ENCODE measurements at regions not wholly inside any gene's neighbourhood (a gene's known extent, or its start where the extent isn't known, plus 50 kb on each side); places are given as distances from the start of the nearest gene placed in this dataset.

GRCh38 chr17:54789101-54789880 lies 111.4 kb upstream of the TOM1L1 start:
- Histone ChIP-seq H3K4me3 (no peak overlapping the region), H3K27ac (no peak overlapping the region), H3K36me3 (ENCODE audit: insufficient read depth, low read length) (no peaks in the 10 kb centered on the region), H3K9ac (ENCODE audit: insufficient read length) (no peak overlapping the region), H3K9me3 (ENCODE audit: low read depth, low read length) (no peaks in the 10 kb centered on the region)
- no peak for TF ChIP-seq FOXP2 (optimal IDR thresholded peaks at IDR 0.05; ENCODE audit: control extremely low read depth, extremely low read length, insufficient read depth)
- no peak for TF ChIP-seq EZH2 (IDR thresholded peaks at IDR 0.05)
- no peak for TF ChIP-seq POLR2AphosphoS5 (IDR thresholded peaks at IDR 0.05; ENCODE audit: borderline replicate concordance, low read depth, low read length)
- no peak for DNase-seq (ENCODE audit: low read depth, low spot score)

GRCh38 chr17:54793271-54793670 lies 107.4 kb upstream of the TOM1L1 start:
- no peak overlapping the region for H3K4me3 ChIP-seq
- no peak for TF ChIP-seq EZH2 (IDR thresholded peaks at IDR 0.05)
- TF ChIP-seq FOXP2 (optimal IDR thresholded peaks at IDR 0.05; ENCODE audit: control extremely low read depth, extremely low read length, insufficient read depth): no peak
- no peak overlapping the region for H3K27ac ChIP-seq
- H3K9ac ChIP-seq (ENCODE audit: insufficient read length): no peak overlapping the region
- DNase-seq (ENCODE audit: low read depth, low spot score): no peak
- H3K36me3 ChIP-seq (ENCODE audit: insufficient read depth, low read length): no peaks in the 10 kb centered on the region
- H3K9me3 ChIP-seq (ENCODE audit: low read depth, low read length): no peaks in the 10 kb centered on the region

- H3K36me3 ChIP-seq (ENCODE audit: insufficient read depth, low read length): no peaks in the 10 kb centered on the region
- TF ChIP-seq POLR2AphosphoS5 (IDR thresholded peaks at IDR 0.05; ENCODE audit: borderline replicate concordance, low read depth, low read length): no peak
- TF ChIP-seq EZH2 (IDR thresholded peaks at IDR 0.05): no peak
- TF ChIP-seq FOXP2 (optimal IDR thresholded peaks at IDR 0.05; ENCODE audit: control extremely low read depth, extremely low read length, insufficient read depth): no peak
- no peak overlapping the region for H3K9ac ChIP-seq (ENCODE audit: insufficient read length)
- no peak overlapping the region for H3K27ac ChIP-seq
- DNase-seq (ENCODE audit: low read depth, low spot score): no peak
- H3K4me3 ChIP-seq: no peak overlapping the region
- H3K9me3 ChIP-seq (ENCODE audit: low read depth, low read length): no peaks in the 10 kb centered on the region
These were observed 105.6 kb upstream of the TOM1L1 start for GRCh38 chr17:54795046-54795445.

GRCh38 chr17:54807331-54807730 lies 93.3 kb upstream of the TOM1L1 start:
- no peaks in the 10 kb centered on the region for H3K9me3 ChIP-seq (ENCODE audit: low read depth, low read length)
- H3K9ac ChIP-seq (ENCODE audit: insufficient read length): no peak overlapping the region
- no peak for DNase-seq (ENCODE audit: low read depth, low spot score)
- H3K4me3 ChIP-seq: no peak overlapping the region
- no peak for TF ChIP-seq EZH2 (IDR thresholded peaks at IDR 0.05)
- TF ChIP-seq FOXP2 (optimal IDR thresholded peaks at IDR 0.05; ENCODE audit: control extremely low read depth, extremely low read length, insufficient read depth): no peak
- TF ChIP-seq POLR2AphosphoS5 (IDR thresholded peaks at IDR 0.05; ENCODE audit: borderline replicate concordance, low read depth, low read length): no peak
- H3K27ac ChIP-seq: no peak overlapping the region
- H3K36me3 ChIP-seq (ENCODE audit: insufficient read depth, low read length): no peaks in the 10 kb centered on the region

- H3K9ac ChIP-seq (ENCODE audit: insufficient read length): no peak overlapping the region
- no peak overlapping the region for H3K4me3 ChIP-seq
- H3K9me3 ChIP-seq (ENCODE audit: low read depth, low read length): no peaks in the 10 kb centered on the region
- no peaks in the 10 kb centered on the region for H3K36me3 ChIP-seq (ENCODE audit: insufficient read depth, low read length)
- TF ChIP-seq POLR2AphosphoS5 (IDR thresholded peaks at IDR 0.05; ENCODE audit: borderline replicate concordance, low read depth, low read length) (no peak), EZH2 (IDR thresholded peaks at IDR 0.05) (no peak), FOXP2 (optimal IDR thresholded peaks at IDR 0.05; ENCODE audit: control extremely low read depth, extremely low read length, insufficient read depth) (no peak)
- DNase-seq (ENCODE audit: low read depth, low spot score): no peak
- H3K27ac ChIP-seq: no peak overlapping the region
These were observed 86.8 kb upstream of the TOM1L1 start for GRCh38 chr17:54813896-54814295.

- Histone ChIP-seq H3K9me3 (ENCODE audit: low read depth, low read length) (no peaks in the 10 kb centered on the region), H3K36me3 (ENCODE audit: insufficient read depth, low read length) (no peaks in the 10 kb centered on the region), H3K4me3 (no peak overlapping the region), H3K9ac (ENCODE audit: insufficient read length) (no peak overlapping the region), H3K27ac (no peak overlapping the region)
- DNase-seq (ENCODE audit: low read depth, low spot score): no peak
- no peak for TF ChIP-seq FOXP2 (optimal IDR thresholded peaks at IDR 0.05; ENCODE audit: control extremely low read depth, extremely low read length, insufficient read depth)
- no peak for TF ChIP-seq POLR2AphosphoS5 (IDR thresholded peaks at IDR 0.05; ENCODE audit: borderline replicate concordance, low read depth, low read length)
These were observed 86.3 kb upstream of the TOM1L1 start for GRCh38 chr17:54814371-54814770.

GRCh38 chr17:54834086-54834485 lies 66.6 kb upstream of the TOM1L1 start:
- Histone ChIP-seq H3K27ac (no peak overlapping the region), H3K36me3 (ENCODE audit: insufficient read depth, low read length) (no peaks in the 10 kb centered on the region), H3K9me3 (ENCODE audit: low read depth, low read length) (no peaks in the 10 kb centered on the region), H3K4me3 (no peak overlapping the region), H3K9ac (ENCODE audit: insufficient read length) (no peak overlapping the region)
- no peak for DNase-seq (ENCODE audit: low read depth, low spot score)
- TF ChIP-seq FOXP2 (optimal IDR thresholded peaks at IDR 0.05; ENCODE audit: control extremely low read depth, extremely low read length, insufficient read depth): no peak
- no peak for TF ChIP-seq POLR2AphosphoS5 (IDR thresholded peaks at IDR 0.05; ENCODE audit: borderline replicate concordance, low read depth, low read length)
- no peak for TF ChIP-seq EZH2 (IDR thresholded peaks at IDR 0.05)

- Histone ChIP-seq H3K4me3 (no peak overlapping the region), H3K27ac (no peak overlapping the region), H3K36me3 (ENCODE audit: insufficient read depth, low read length) (no peaks in the 10 kb centered on the region), H3K9ac (ENCODE audit: insufficient read length) (no peak overlapping the region), H3K9me3 (ENCODE audit: low read depth, low read length) (no peaks in the 10 kb centered on the region)
- TF ChIP-seq EZH2 (IDR thresholded peaks at IDR 0.05) (no peak), FOXP2 (optimal IDR thresholded peaks at IDR 0.05; ENCODE audit: control extremely low read depth, extremely low read length, insufficient read depth) (no peak), POLR2AphosphoS5 (IDR thresholded peaks at IDR 0.05; ENCODE audit: borderline replicate concordance, low read depth, low read length) (no peak)
- no peak for DNase-seq (ENCODE audit: low read depth, low spot score)
These were observed 65.6 kb upstream of the TOM1L1 start for GRCh38 chr17:54835015-54835414.

All from SK-N-MC (cell line).